ENCODE measurements at regions not wholly inside any gene's neighbourhood (a gene's known extent, or its start where the extent isn't known, plus 50 kb on each side); places are given as distances from the start of the nearest gene placed in this dataset.

DNA sequence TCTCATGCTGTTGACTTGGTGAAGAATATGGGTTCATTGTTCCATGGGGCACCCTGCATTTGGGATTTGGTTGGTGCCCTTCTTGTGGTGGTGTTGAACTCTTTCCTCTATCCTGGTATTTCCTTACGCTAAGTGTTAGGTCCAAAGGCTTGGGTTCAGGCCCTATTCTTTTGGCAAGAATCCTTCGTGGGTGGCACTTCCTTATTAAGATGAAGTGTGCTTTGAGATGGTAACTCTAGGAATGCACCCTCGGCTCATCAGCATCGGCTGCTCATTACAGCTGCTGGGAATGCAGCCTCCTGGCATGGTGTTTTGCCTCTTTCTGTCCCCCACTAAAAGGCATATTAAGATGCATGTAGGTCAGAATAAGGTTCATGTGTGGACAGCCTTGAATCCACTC lies 380.7 kb downstream of the RPS24 start:
- no peak for TF ChIP-seq CTCF (IDR thresholded peaks at IDR 0.05)
- Histone ChIP-seq H3K27ac (no peak overlapping the region), H3K4me1 (peaks cover 0 to 6% (median 0%) of the 10 kb centered on the region in 9 donors), H3K36me3 (no peaks in the 10 kb centered on the region), H3K4me3 (no peak overlapping the region), H3K27me3 (no peaks in the 10 kb centered on the region), H3K9me3 (no peaks in the 10 kb centered on the region)
- ATAC-seq: no peak
- no peak for DNase-seq
- intact Hi-C loops (cut with DNase I): loop anchor here in 1 of 10 donors (10.0 kb wide), 1 partner anchor 210 kb away; no protein-coding TSS in a partner anchor
- WGBS, 2 donors: 88 to 91% methylated on average over 4 of the region's 4 CpGs

DNA sequence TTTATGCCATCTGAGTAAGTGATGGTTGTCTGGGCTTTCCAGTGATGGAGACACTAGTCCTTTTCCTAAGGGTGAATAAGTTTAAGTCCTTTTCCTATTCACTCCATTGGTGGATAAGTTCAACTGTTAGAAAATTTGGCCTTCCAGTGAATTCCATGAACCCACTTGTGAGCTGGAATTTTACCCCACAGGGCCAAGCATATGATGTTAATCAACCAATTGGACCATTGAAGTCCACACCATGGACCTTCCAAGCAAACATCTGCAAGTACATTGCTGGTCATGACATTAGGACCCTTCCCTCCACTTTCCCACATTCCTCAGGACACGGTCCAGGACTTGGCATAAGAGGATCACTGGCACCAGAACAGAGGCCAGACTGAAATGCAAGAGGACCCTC lies 381.4 kb downstream of the RPS24 start:
- no peak for TF ChIP-seq CTCF (IDR thresholded peaks at IDR 0.05)
- WGBS, 2 donors: 84 to 86% methylated on average over 1 of the region's 1 CpG
- DNase-seq (no peak), ATAC-seq (no peak)
- no peak overlapping the region for H3K27ac ChIP-seq
- H3K4me3 ChIP-seq: no peak overlapping the region
- H3K9me3 ChIP-seq: no peaks in the 10 kb centered on the region
- H3K4me1 ChIP-seq: peaks cover 0 to 6% (median 0%) of the 10 kb centered on the region in 9 donors
- no peaks in the 10 kb centered on the region for H3K36me3 ChIP-seq
- intact Hi-C loops (cut with DNase I): loop anchor here in 1 of 10 donors (10.0 kb wide), 1 partner anchor 210 kb away; no protein-coding TSS in a partner anchor
- H3K27me3 ChIP-seq: no peaks in the 10 kb centered on the region

GRCh38 chr10:78416031-78417011 lies 382.7 kb downstream of the RPS24 start:
- Histone ChIP-seq H3K27ac (no peak overlapping the region), H3K4me1 (peaks cover 0 to 6% (median 0%) of the 10 kb centered on the region in 9 donors), H3K9me3 (no peaks in the 10 kb centered on the region), H3K36me3 (no peaks in the 10 kb centered on the region), H3K4me3 (no peak overlapping the region), H3K27me3 (no peaks in the 10 kb centered on the region)
- WGBS, 2 donors: 77 to 79% methylated on average over 3 of the region's 3 CpGs
- DNase-seq: no peak
- ATAC-seq: peak in 1 of 8 donors; percentile 41
- intact Hi-C loops (cut with DNase I): loop anchor here in 1 of 10 donors (10.0 kb wide), 1 partner anchor 212 kb away; no protein-coding TSS in a partner anchor
- TF ChIP-seq CTCF (IDR thresholded peaks at IDR 0.05): no peak

GRCh38 chr10:78417425-78418370 lies 384.0 kb downstream of the RPS24 start:
- WGBS, 2 donors: 87 to 92% methylated on average over 16 of the region's 16 CpGs
- Histone ChIP-seq H3K9me3 (no peaks in the 10 kb centered on the region), H3K4me3 (no peak overlapping the region), H3K27ac (no peak overlapping the region), H3K36me3 (no peaks in the 10 kb centered on the region), H3K4me1 (peaks cover 0 to 6% (median 0%) of the 10 kb centered on the region in 9 donors), H3K27me3 (no peaks in the 10 kb centered on the region)
- TF ChIP-seq CTCF (IDR thresholded peaks at IDR 0.05): no peak
- DNase-seq (no peak), ATAC-seq (no peak)
- intact Hi-C loops (cut with DNase I): loop anchor here in 1 of 10 donors (10.0 kb wide), 1 partner anchor 213 kb away; no protein-coding TSS in a partner anchor
